K562 (cell line): ENCODE measurements at regions not wholly inside any gene's neighbourhood (a gene's known extent, or its start where the extent isn't known, plus 50 kb on each side); places are given as distances from the start of the nearest gene placed in this dataset.

Experiments
- ATAC-seq: fragments of 200-7000 bp; cut with Tn5 transposase; 3 replicates; pipeline ENCODE4 v1.9.1; 2020; ENCODE audit warnings: moderate library complexity
- BruUV-seq: library from RNA; stranded (reverse); fragments of 400-500 nt; replicated peaks from 2 replicates; lab custom pipeline; 2021; lab: Mats Ljungman, UMichigan
- CTCF ChIA-PET: fragments of 300-600 bp; formaldehyde crosslinking; extraction: SDS; loops from one replicate; lab custom pipeline; 2021; ENCODE audit warnings: low intra/inter-chr PET ratio; lab: Yijun Ruan, JAX
- POLR2A ChIA-PET: fragments of 300-600, 350-650 bp; sonication (Branson Sonifier 250); formaldehyde crosslinking; extraction: SDS; loops from one replicate; lab custom pipeline; 2021; ENCODE audit warnings: antibody characterized with exemption, inconsistent platforms; lab: Yijun Ruan, JAX
- DNase-seq, 4 experiments: peaks; one replicate each; pipeline versions ENCODE4 v3.0.0 to v3.0.0-alpha.2; 2011 to 2018; ENCODE audit warnings: low spot score in 3 of 4, mixed read lengths in 3 of 4; ENCODE audit errors: extremely low read depth in 1 of 4
- FAIRE-seq: peaks from 2 replicates; lab custom pipeline; 2011; peaks lifted over from hg19 to GRCh38; lab: Jason Lieb, UNC
- H2AFZ ChIP-seq: 2 replicates; pipeline ENCODE4 v1.6.0; 2011; ENCODE audit warnings: low read depth, low read length, control low read depth, inconsistent platforms
- H3K27ac ChIP-seq: fragments of 200-600 bp; 3 replicates; pipeline ENCODE4 v1.8.0; 2011; ENCODE audit warnings: low read depth, mild to moderate bottlenecking, control low read depth, inconsistent platforms, low read length, moderate library complexity, mixed read lengths; ENCODE audit errors: extremely low read depth
- H3K27me3 ChIP-seq, 2 experiments: fragments of 300-600 bp in 1 of 2; 2 replicates in 1 of 2; 3 replicates in 1 of 2; pipeline versions ENCODE4 v1.6.0 to v1.8.0; 2011; ENCODE audit warnings: inconsistent platforms in 2 of 2, low read length in 2 of 2, mild to moderate bottlenecking in 1 of 2, mixed read lengths in 1 of 2, moderate library complexity in 1 of 2; ENCODE audit not compliant: control insufficient read depth in 2 of 2, insufficient read depth in 2 of 2
- H3K36me3 ChIP-seq: fragments of 300-600 bp; 3 replicates; pipeline ENCODE4 v1.8.0; 2011; ENCODE audit warnings: mild to moderate bottlenecking, low read length, inconsistent platforms; ENCODE audit not compliant: control insufficient read depth, insufficient read depth
- H3K4me1 ChIP-seq, 2 experiments: fragments of 200-600 bp in 1 of 2; replicated peaks in 1 of 2; 2 replicates in 1 of 2; 3 replicates in 1 of 2; pipeline versions ENCODE4 v1.5.1 to v1.8.0; 2011; ENCODE audit warnings: inconsistent platforms in 2 of 2, low read length in 2 of 2, mild to moderate bottlenecking in 1 of 2, mixed read lengths in 1 of 2, moderate library complexity in 1 of 2; ENCODE audit not compliant: control insufficient read depth in 2 of 2, insufficient read depth in 2 of 2
- H3K4me2 ChIP-seq: 2 replicates; pipeline ENCODE4 v1.6.1; 2011; ENCODE audit warnings: low read length, control low read depth, inconsistent platforms, mixed read lengths; ENCODE audit not compliant: insufficient read depth
- H3K4me3 ChIP-seq: fragments of 200-600 bp; sonication (generic), shearing (Covaris generic); 2 replicates; pipeline ENCODE4 v1.5.1; 2016; ENCODE audit warnings: control low read depth, inconsistent platforms
- H3K79me2 ChIP-seq: fragments of 200-600 bp; 3 replicates; pipeline ENCODE4 v1.8.0; 2011; ENCODE audit warnings: low read length, inconsistent platforms; ENCODE audit not compliant: control insufficient read depth, insufficient read depth
- H3K9ac ChIP-seq, 2 experiments: 2 replicates each; pipeline versions ENCODE4 v1.6.0 to v1.6.1; 2011; ENCODE audit warnings: low read depth in 2 of 2, low read length in 2 of 2, control low read depth in 1 of 2, inconsistent platforms in 1 of 2, mild to moderate bottlenecking in 1 of 2, mixed read lengths in 1 of 2; ENCODE audit not compliant: insufficient read depth in 1 of 2
- H3K9me1 ChIP-seq: one replicate; pipeline ENCODE4 v1.6.0; 2011; ENCODE audit warnings: inconsistent platforms, mild to moderate bottlenecking, low read length, moderate library complexity; ENCODE audit not compliant: control insufficient read depth, insufficient read depth
- H3K9me3 ChIP-seq: replicated peaks from 2 replicates; pipeline ENCODE4 v1.5.1; 2011; ENCODE audit warnings: low read depth, low read length, inconsistent platforms; ENCODE audit not compliant: control insufficient read depth, insufficient read depth
- H4K20me1 ChIP-seq: replicated peaks from 2 replicates; pipeline ENCODE4 v1.6.1; 2011; ENCODE audit warnings: low read length, inconsistent platforms, mixed read lengths; ENCODE audit not compliant: control insufficient read depth, insufficient read depth
- CBFA2T2 ChIP-seq: fragments of 450-650 bp; conservative IDR thresholded peaks from 2 replicates; pipeline ENCODE4 v1.6.1; 2017; ENCODE audit warnings: mild to moderate bottlenecking
- CBFA2T3 ChIP-seq: fragments of 450-650 bp; IDR thresholded peaks from 2 replicates; pipeline ENCODE4 v1.6.1; 2017
- CBFB ChIP-seq: sonication (generic); formaldehyde crosslinking; IDR thresholded peaks from 2 replicates; pipeline ENCODE4 v1.4.0; 2020; ENCODE audit warnings: mild to moderate bottlenecking, missing genetic modification reagents
- ELF4 ChIP-seq: fragments of 450-650 bp; formaldehyde crosslinking; IDR thresholded peaks from 2 replicates; pipeline ENCODE4 v1.4.0; 2022; ENCODE audit warnings: missing genetic modification characterization
- FOSL1 ChIP-seq: fragments of 200-800 bp; sonication (Bioruptor generic); conservative IDR thresholded peaks from 2 replicates; pipeline ENCODE4 v1.6.1; 2016; ENCODE audit warnings: missing genetic modification characterization, missing compliant biosample characterization
- LARP7 ChIP-seq: fragments of 450-650 bp; IDR thresholded peaks from 2 replicates; pipeline ENCODE4 v1.6.1; 2016
- MAFG ChIP-seq: fragments of 450-650 bp; conservative IDR thresholded peaks from 2 replicates; pipeline ENCODE4 v1.6.1; 2016; ENCODE audit warnings: missing genetic modification characterization, missing compliant biosample characterization
- NCOR1 ChIP-seq: fragments of 450-650 bp; IDR thresholded peaks from 2 replicates; pipeline ENCODE4 v1.6.1; 2016; ENCODE audit warnings: mild to moderate bottlenecking, moderate library complexity
- NFE2 ChIP-seq: IDR thresholded peaks from 2 replicates; pipeline ENCODE4 v1.6.1; 2014; ENCODE audit warnings: antibody characterized with exemption, low read depth
- NR2C2 ChIP-seq, 2 experiments: fragments of 200-800 bp in 1 of 2; sonication (Bioruptor generic) in 1 of 2; sonication (generic) in 1 of 2; formaldehyde crosslinking in 1 of 2; IDR thresholded peaks; 2 replicates each; pipeline versions ENCODE4 v1.6.1 to v1.8.0; 2016 to 2022; ENCODE audit warnings: mild to moderate bottlenecking in 1 of 2, missing compliant biosample characterization in 1 of 2, missing genetic modification characterization in 1 of 2, missing genetic modification reagents in 1 of 2
- PML ChIP-seq: IDR thresholded peaks from 2 replicates; pipeline ENCODE4 v1.6.1; 2012; ENCODE audit warnings: low read length, inconsistent platforms
- PREB ChIP-seq: sonication (generic); formaldehyde crosslinking; IDR thresholded peaks from 2 replicates; pipeline ENCODE4 v1.8.1; 2023; ENCODE audit warnings: mild to moderate bottlenecking, missing genetic modification reagents
- SMC3 ChIP-seq: conservative IDR thresholded peaks from 2 replicates; pipeline ENCODE4 v1.6.1; 2011; ENCODE audit warnings: low read depth, low read length, improper control_type of control experiment; ENCODE audit not compliant: insufficient read depth
- TAL1 ChIP-seq: fragments of 450-650 bp; IDR thresholded peaks from 2 replicates; pipeline ENCODE4 v1.6.1; 2016; ENCODE audit warnings: mild to moderate bottlenecking
- TEAD4 ChIP-seq, 2 experiments: sonication (generic) in 1 of 2; formaldehyde crosslinking in 1 of 2; IDR thresholded peaks; 2 replicates each; pipeline versions ENCODE4 v1.6.1 to v1.8.0; 2012 to 2022; ENCODE audit warnings: borderline replicate concordance in 1 of 2, inconsistent platforms in 1 of 2, low read length in 1 of 2, mild to moderate bottlenecking in 1 of 2, missing genetic modification reagents in 1 of 2
- TSC22D4 ChIP-seq: fragments of 450-650 bp; IDR thresholded peaks from 2 replicates; pipeline ENCODE4 v1.6.1; 2016; ENCODE audit warnings: missing genetic modification characterization, missing biosample characterization, control low read depth
- ZNF134 ChIP-seq: fragments of 250-450 bp; sonication (Bioruptor Pico); conservative IDR thresholded peaks from 2 replicates; pipeline ENCODE4 v1.4.0; 2020
- ZNF764 ChIP-seq: fragments of 250-450 bp; sonication (Bioruptor Pico); IDR thresholded peaks from 2 replicates; pipeline ENCODE4 v1.4.0; 2020; ENCODE audit warnings: low read depth, mild to moderate bottlenecking, moderate library complexity
- WGBS: fragments of 100-300 bp; shearing (Covaris generic); methylation state at CpG from one replicate; pipeline ENCODE4 v1.1.6; 2016; ENCODE audit warnings: low coverage, mixed read lengths; ENCODE audit not compliant: insufficient coverage; ENCODE audit errors: missing lambda C conversion rate; 5-methylcytosine and 5-hydroxymethylcytosine counted together
- in situ Hi-C: fragments of 300-500 bp; cut with MboI; formaldehyde crosslinking; loops from 4 replicates; pipeline ENCODE4 v1.15.0; 2018; ENCODE audit warnings: inconsistent platforms, mixed read lengths
- intact Hi-C: fragments of 100-400 bp; cut with micrococcal nuclease; formaldehyde crosslinking; loops from 2 replicates; pipeline ENCODE4 v1.14.2; 2022

GRCh38 chr17:68701046-68701445 lies 99.9 kb upstream of the FAM20A start:
- Histone ChIP-seq H3K4me1 (no peaks in the 10 kb centered on the region), H3K27me3 (peaks cover 0 to 4% of the 10 kb centered on the region in 2 experiments; a peak in 1 of 5 replicates), H3K9ac (no peak overlapping the region), H3K27ac (no peak overlapping the region), H2AFZ (no peak overlapping the region), H3K9me3 (no peaks in the 10 kb centered on the region), H3K4me3 (no peak overlapping the region), H4K20me1 (no peaks in the 10 kb centered on the region), H3K36me3 (no peaks in the 10 kb centered on the region), H3K4me2 (no peak overlapping the region), H3K79me2 (no peaks in the 10 kb centered on the region), H3K9me1 (no peaks in the 10 kb centered on the region)
- 0% methylated on average over 2 of the region's 2 CpGs for WGBS
- TF ChIP-seq MAFG (tag) (peak; percentile 49; the same call in 1 of the 2 replicates), LARP7 (no peak), SMC3 (no peak), CBFA2T3 (peak; percentile 62; the same call in 1 of the 2 replicates), NR2C2 (CRISPR knock-in tag; IDR thresholded peaks at IDR 0.05) (no peak), NR2C2 (tag; IDR thresholded peaks at IDR 0.05) (peak; percentile 44; the same call in 1 of the 2 replicates), TEAD4 (IDR thresholded peaks at IDR 0.05; ENCODE audit: low read length) (peak; percentile 30; the same call in 1 of the 2 replicates), TEAD4 (CRISPR knock-in tag; IDR thresholded peaks at IDR 0.05; ENCODE audit: borderline replicate concordance) (no peak), TSC22D4 (no peak), NFE2 (0 out of 2 replicates have a peak, but pooled peaks have one; percentile 17), ELF4 (CRISPR knock-in tag) (no peak), CBFA2T2 (peak; percentile 43), ZNF134 (CRISPR knock-in tag) (peak; percentile 80), TAL1 (peak; percentile 29; the same call in 1 of the 2 replicates), PML (no peak), NCOR1 (0 out of 2 replicates have a peak, but pooled peaks have one; percentile 12), ZNF764 (CRISPR knock-in tag) (no peak), FOSL1 (tag) (peak; percentile 72), PREB (no peak), CBFB (CRISPR knock-in tag) (no peak)
- in situ Hi-C loops: no loop called here
- intact Hi-C loops: no loop called here
- FAIRE-seq (no peak), ATAC-seq (no peak), DNase-seq (no peak)
- ChIA-PET CTCF (no interaction called here), POLR2A (no interaction called here)
- BruUV-seq: no TSS peak
